CD14-positive monocyte (primary cell): ENCODE measurements at regions not wholly inside any gene's neighbourhood (a gene's known extent, or its start where the extent isn't known, plus 50 kb on each side); places are given as distances from the start of the nearest gene placed in this dataset.

Experiments used
- DNase-seq, 3 donors: peaks; one replicate each; pipeline ENCODE4 v3.0.0-alpha.2; 2011 to 2022
- H2AFZ ChIP-seq: 2 replicates; pipeline ENCODE4 v1.6.0; 2012; ENCODE audit warnings: mild to moderate bottlenecking, low read depth, low read length, inconsistent platforms; ENCODE audit not compliant: insufficient read depth, poor library complexity, severe bottlenecking
- H3K27ac ChIP-seq, 2 donors: 1 replicate in 1 of 2; 2 replicates in 1 of 2; pipeline ENCODE4 v1.5.1; 2012 to 2013; ENCODE audit warnings: low read length in 2 of 2, control low read depth in 1 of 2, inconsistent platforms in 1 of 2, low read depth in 1 of 2, mild to moderate bottlenecking in 1 of 2
- H3K27me3 ChIP-seq, 2 donors: one replicate each; pipeline versions ENCODE4 v1.6.0 to v1.6.1; 2011 to 2013; ENCODE audit warnings: low read length in 2 of 2; ENCODE audit not compliant: control insufficient read depth in 2 of 2, insufficient read depth in 2 of 2
- H3K36me3 ChIP-seq, 2 donors: replicated peaks in 1 of 2; 1 replicate in 1 of 2; 2 replicates in 1 of 2; pipeline versions ENCODE4 v1.5.1 to v1.6.1; 2012 to 2013; ENCODE audit warnings: low read length in 2 of 2, control low read depth in 1 of 2, inconsistent platforms in 1 of 2, mild to moderate bottlenecking in 1 of 2; ENCODE audit not compliant: insufficient read depth in 2 of 2, control insufficient read depth in 1 of 2
- H3K4me1 ChIP-seq, 2 donors: 1 replicate in 1 of 2; 2 replicates in 1 of 2; pipeline versions ENCODE4 v1.5.1 to v1.6.1; 2012 to 2013; ENCODE audit warnings: low read length in 2 of 2, control low read depth in 1 of 2, inconsistent platforms in 1 of 2, mild to moderate bottlenecking in 1 of 2, moderate library complexity in 1 of 2; ENCODE audit not compliant: insufficient read depth in 2 of 2, control insufficient read depth in 1 of 2
- H3K4me2 ChIP-seq: replicated peaks from 2 replicates; pipeline ENCODE3; 2012; ENCODE audit warnings: low read length, moderate library complexity, mild to moderate bottlenecking; ENCODE audit not compliant: poor library complexity, severe bottlenecking; ENCODE audit errors: extremely low read depth
- H3K4me3 ChIP-seq, 3 experiments: fragments of 200-600 bp in 1 of 3; sonication (generic) in 1 of 3; replicated peaks in 1 of 3; 1 replicate in 2 of 3; 2 replicates in 1 of 3; pipeline ENCODE4 v1.5.1; 2011 to 2013; ENCODE audit warnings: low read length in 3 of 3, mild to moderate bottlenecking in 3 of 3, control low read depth in 2 of 3, low read depth in 2 of 3, inconsistent platforms in 1 of 3, moderate library complexity in 1 of 3
- H3K79me2 ChIP-seq: 2 replicates; pipeline ENCODE4 v1.6.0; 2012; ENCODE audit warnings: mild to moderate bottlenecking, control low read depth, inconsistent platforms, low read length, moderate library complexity; ENCODE audit not compliant: insufficient read depth
- H3K9ac ChIP-seq: 2 replicates; pipeline ENCODE4 v1.6.0; 2017; ENCODE audit warnings: low read length, mild to moderate bottlenecking; ENCODE audit not compliant: insufficient read depth, poor library complexity, severe bottlenecking
- H3K9me3 ChIP-seq, 2 donors: replicated peaks in 1 of 2; 1 replicate in 1 of 2; 2 replicates in 1 of 2; pipeline versions ENCODE4 v1.5.1 to v1.6.1; 2012 to 2013; ENCODE audit warnings: low read length in 2 of 2, control low read depth in 1 of 2; ENCODE audit not compliant: control insufficient read depth in 1 of 2, insufficient read depth in 1 of 2
- H4K20me1 ChIP-seq: 2 replicates; pipeline ENCODE4 v1.6.0; 2012; ENCODE audit warnings: mild to moderate bottlenecking, low read length, control low read depth, moderate library complexity; ENCODE audit not compliant: insufficient read depth
- H3K27ac Mint-ChIP-seq, 7 donors: one replicate each; pipeline ENCODE4 v1.8.0; 2020; ENCODE audit warnings: mild to moderate bottlenecking in 7 of 7, mixed read lengths in 7 of 7, moderate library complexity in 6 of 7, inconsistent platforms in 2 of 7
- H3K27me3 Mint-ChIP-seq, 3 donors: one replicate each; pipeline ENCODE4 v1.8.0; 2021 to 2022; ENCODE audit warnings: low read depth in 3 of 3, mild to moderate bottlenecking in 3 of 3, mixed read lengths in 3 of 3, moderate library complexity in 3 of 3, inconsistent platforms in 1 of 3
- H3K36me3 Mint-ChIP-seq, 2 donors: one replicate each; pipeline ENCODE4 v1.8.0; 2020; ENCODE audit warnings: mixed read lengths in 2 of 2, inconsistent platforms in 1 of 2, mild to moderate bottlenecking in 1 of 2
- H3K4me1 Mint-ChIP-seq: one replicate; pipeline ENCODE4 v1.8.0; 2020; ENCODE audit warnings: mild to moderate bottlenecking, mixed read lengths
- H3K4me3 Mint-ChIP-seq, 2 donors: one replicate each; pipeline ENCODE4 v1.8.0; 2020; ENCODE audit warnings: mild to moderate bottlenecking in 2 of 2, mixed read lengths in 2 of 2, moderate library complexity in 1 of 2
- H3K9me3 Mint-ChIP-seq, 7 donors: one replicate each; pipeline ENCODE4 v1.8.0; 2020 to 2022; ENCODE audit warnings: mixed read lengths in 7 of 7, mild to moderate bottlenecking in 6 of 7, moderate library complexity in 6 of 7, inconsistent platforms in 2 of 7
- WGBS: methylation state at CpG from one replicate; pipeline ENCODE4 v1.1.5; 2013; ENCODE audit warnings: missing lambda C conversion rate; ENCODE audit not compliant: insufficient coverage; 5-methylcytosine and 5-hydroxymethylcytosine counted together
- intact Hi-C, 2 donors: fragments of 100-400 bp; cut with micrococcal nuclease; formaldehyde crosslinking; loops; one replicate each; pipeline versions ENCODE4 v1.15.0 to v1.15.1; 2023
- TF ChIP-seq, protein P1 (sequence below): fragments of 200-600 bp; IDR thresholded peaks from one replicate; pipeline ENCODE4 v1.8.0; 2022; ENCODE audit warnings: antibody characterized with exemption, mild to moderate bottlenecking

DNA sequence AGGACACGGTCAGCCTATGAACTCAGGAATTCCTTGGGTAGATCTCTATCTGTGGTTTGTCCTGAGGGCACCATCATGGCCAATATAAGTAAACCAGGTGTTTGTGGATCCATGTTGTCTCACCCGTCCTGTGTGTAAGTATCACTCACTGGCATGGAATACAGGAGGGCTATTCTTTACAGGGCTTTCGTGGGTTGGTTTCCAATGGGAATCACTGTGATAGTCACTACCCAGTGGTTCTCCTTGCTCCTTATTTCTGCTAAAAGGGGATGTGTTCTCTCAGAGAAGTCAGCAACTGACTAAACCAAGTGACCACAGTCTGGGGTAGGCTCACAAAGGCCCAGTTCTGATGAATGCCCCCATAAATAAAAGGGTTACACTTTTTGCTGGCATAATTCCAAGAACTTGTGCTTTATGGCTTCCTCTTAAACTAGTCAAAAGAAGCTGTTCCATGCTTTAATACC, 236.7 kb upstream of the JADE1 start:
- Mint-ChIP-seq H3K27ac (no peak overlapping the region), H3K9me3 (peaks cover 0 to 2% (median 0%) of the 10 kb centered on the region in 7 donors), H3K4me1 (peaks cover 21% of the 10 kb centered on the region), H3K4me3 (no peak overlapping the region), H3K27me3 (no peaks in the 10 kb centered on the region), H3K36me3 (no peaks in the 10 kb centered on the region)
- TF ChIP-seq, protein P1, sequence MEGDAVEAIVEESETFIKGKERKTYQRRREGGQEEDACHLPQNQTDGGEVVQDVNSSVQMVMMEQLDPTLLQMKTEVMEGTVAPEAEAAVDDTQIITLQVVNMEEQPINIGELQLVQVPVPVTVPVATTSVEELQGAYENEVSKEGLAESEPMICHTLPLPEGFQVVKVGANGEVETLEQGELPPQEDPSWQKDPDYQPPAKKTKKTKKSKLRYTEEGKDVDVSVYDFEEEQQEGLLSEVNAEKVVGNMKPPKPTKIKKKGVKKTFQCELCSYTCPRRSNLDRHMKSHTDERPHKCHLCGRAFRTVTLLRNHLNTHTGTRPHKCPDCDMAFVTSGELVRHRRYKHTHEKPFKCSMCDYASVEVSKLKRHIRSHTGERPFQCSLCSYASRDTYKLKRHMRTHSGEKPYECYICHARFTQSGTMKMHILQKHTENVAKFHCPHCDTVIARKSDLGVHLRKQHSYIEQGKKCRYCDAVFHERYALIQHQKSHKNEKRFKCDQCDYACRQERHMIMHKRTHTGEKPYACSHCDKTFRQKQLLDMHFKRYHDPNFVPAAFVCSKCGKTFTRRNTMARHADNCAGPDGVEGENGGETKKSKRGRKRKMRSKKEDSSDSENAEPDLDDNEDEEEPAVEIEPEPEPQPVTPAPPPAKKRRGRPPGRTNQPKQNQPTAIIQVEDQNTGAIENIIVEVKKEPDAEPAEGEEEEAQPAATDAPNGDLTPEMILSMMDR, result no peak
- no peak for DNase-seq
- WGBS, result 93% methylated on average over 3 of the region's 3 CpGs
- no peak overlapping the region for H3K4me2 ChIP-seq
- no peaks in the 10 kb centered on the region for H3K9me3 ChIP-seq
- H2AFZ ChIP-seq, result no peak overlapping the region
- H3K79me2 ChIP-seq, result no peaks in the 10 kb centered on the region
- no peak overlapping the region for H3K4me3 ChIP-seq
- H3K27ac ChIP-seq, result no peak overlapping the region
- intact Hi-C loops, result no loop called here
- no peaks in the 10 kb centered on the region for H3K27me3 ChIP-seq
- no peaks in the 10 kb centered on the region for H4K20me1 ChIP-seq
- peaks cover 21 to 22% of the 10 kb centered on the region in 2 donors for H3K4me1 ChIP-seq
- no peaks in the 10 kb centered on the region for H3K36me3 ChIP-seq
- H3K9ac ChIP-seq, result no peak overlapping the region

DNA sequence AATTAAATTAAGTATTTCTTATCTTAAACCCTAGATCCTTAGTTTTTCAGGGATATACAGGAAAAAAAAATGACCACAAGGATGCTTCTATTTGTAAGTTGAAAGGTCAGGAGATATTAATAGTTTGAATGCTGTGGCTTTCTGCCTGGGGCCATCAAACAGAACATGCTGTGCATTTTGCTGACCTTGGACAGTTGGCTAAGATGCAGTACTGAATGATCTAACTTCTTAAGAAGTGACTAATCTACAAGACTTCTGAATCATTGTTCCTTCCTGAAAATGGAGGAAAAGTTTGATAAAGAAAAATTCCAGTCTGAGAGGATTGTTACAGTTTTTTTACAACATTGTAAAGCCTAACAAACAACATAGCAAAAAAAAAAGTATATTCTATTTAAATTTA, 237.8 kb upstream of the JADE1 start:
- no peaks in the 10 kb centered on the region for H4K20me1 ChIP-seq
- no peaks in the 10 kb centered on the region for H3K36me3 ChIP-seq
- Mint-ChIP-seq H3K9me3 (peaks cover 0 to 2% (median 0%) of the 10 kb centered on the region in 7 donors), H3K36me3 (no peaks in the 10 kb centered on the region), H3K4me1 (peaks cover 21% of the 10 kb centered on the region), H3K27ac (no peak overlapping the region), H3K27me3 (no peaks in the 10 kb centered on the region), H3K4me3 (no peak overlapping the region)
- no peak overlapping the region for H3K4me3 ChIP-seq
- no peaks in the 10 kb centered on the region for H3K79me2 ChIP-seq
- H3K27ac ChIP-seq, result no peak overlapping the region
- H3K9me3 ChIP-seq, result no peaks in the 10 kb centered on the region
- intact Hi-C loops, result no loop called here
- no peak overlapping the region for H3K4me2 ChIP-seq
- no peak overlapping the region for H2AFZ ChIP-seq
- TF ChIP-seq, protein P1, result no peak
- peak; percentile 33 to 82 (median 70) for DNase-seq
- H3K9ac ChIP-seq, result no peak overlapping the region
- no peaks in the 10 kb centered on the region for H3K27me3 ChIP-seq
- peaks cover 21 to 22% of the 10 kb centered on the region in 2 donors for H3K4me1 ChIP-seq
